ENCODE measurements at regions not wholly inside any gene's neighbourhood (a gene's known extent, or its start where the extent isn't known, plus 50 kb on each side); places are given as distances from the start of the nearest gene placed in this dataset.

DNA sequence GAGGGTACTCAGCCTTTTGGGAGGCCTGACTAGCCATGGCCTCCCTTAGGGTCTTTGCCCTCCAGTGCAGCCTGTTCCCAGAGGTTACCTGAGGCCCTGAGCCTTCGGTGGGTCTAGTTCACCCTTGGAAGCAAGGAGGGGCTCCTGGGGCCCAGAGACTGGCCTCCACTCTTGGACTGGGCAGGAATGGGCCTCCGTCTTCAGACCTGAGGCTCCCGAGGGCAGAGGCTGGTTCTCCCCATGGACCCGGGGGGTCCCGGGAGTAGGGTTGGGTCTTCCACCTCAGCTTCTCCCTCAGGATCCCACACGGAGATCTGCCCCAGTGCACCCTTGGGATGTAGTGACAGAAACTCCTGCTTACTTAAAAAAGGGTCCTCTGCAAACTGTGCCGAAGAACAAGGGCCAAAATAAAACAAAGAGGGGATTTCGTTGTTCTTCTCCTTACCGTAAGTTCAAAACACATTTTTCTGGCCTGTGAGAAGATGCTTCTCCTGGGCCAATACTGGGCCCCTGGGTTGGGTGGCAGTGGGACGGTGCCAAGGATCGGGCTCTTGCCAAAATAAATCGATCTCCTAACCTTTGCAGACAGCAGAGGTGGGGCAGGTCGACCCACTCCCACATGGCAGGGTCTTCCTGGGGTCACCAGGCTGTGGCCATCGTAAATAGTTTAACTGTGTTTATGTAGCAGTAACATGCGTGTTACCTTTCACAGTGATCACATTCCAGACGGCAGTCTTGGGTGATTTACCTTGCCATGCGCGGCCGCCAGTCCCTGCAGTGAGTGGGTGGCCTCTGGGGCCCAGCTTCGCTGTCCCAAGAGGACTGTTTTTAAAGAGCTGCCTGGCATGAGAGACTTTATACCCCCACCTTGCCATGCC, 151.8 kb downstream of the VEGFA start:
- ATAC-seq (no peak), DNase-seq (ENCODE audit: missing footprints) (no peak)
- intact Hi-C loops (cut with DNase I): no loop called here

DNA sequence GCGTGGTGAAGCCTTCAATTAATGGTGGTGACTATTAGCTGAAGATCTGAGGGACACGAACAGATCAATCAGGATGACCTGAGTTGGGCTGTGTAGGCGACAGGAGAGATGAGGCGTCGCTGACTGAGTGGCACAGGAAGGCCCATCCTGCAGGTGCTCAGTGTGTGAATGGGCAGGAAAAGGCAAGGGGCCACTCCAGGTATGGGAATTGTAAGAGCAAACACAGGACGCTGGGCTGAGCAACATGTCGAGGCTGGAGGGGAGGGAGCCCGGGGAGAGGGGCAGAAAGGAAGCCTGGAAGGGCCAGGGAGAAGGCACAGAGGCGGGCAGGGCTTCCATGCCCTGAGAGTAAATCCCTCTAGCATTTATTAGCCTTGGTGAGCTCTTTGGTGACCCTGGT, 151.0 kb downstream of the VEGFA start:
- no peak for ATAC-seq
- intact Hi-C loops (cut with DNase I): no loop called here
- DNase-seq (ENCODE audit: missing footprints): no peak

DNA sequence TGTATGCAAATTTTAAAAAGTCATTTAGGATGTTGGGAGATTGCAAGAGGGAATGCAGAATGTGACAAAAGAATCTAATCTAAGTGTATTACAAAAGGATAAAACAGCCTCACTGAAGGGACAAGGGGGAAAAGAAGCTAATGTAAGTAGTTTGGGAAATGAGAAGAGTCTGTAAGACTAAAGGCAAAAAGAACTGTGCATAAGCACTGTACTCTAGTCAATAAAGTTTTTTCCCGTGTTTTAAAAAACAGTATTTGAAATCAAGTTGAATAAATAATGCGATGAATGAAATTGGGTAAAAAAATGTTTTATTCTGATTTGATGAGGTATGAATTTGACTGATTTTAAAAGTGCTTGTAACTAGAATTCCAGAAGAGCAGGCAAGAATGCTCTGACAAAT, 149.8 kb downstream of the VEGFA start:
- DNase-seq (ENCODE audit: missing footprints): no peak
- no peak for ATAC-seq
- intact Hi-C loops (cut with DNase I): no loop called here

DNA sequence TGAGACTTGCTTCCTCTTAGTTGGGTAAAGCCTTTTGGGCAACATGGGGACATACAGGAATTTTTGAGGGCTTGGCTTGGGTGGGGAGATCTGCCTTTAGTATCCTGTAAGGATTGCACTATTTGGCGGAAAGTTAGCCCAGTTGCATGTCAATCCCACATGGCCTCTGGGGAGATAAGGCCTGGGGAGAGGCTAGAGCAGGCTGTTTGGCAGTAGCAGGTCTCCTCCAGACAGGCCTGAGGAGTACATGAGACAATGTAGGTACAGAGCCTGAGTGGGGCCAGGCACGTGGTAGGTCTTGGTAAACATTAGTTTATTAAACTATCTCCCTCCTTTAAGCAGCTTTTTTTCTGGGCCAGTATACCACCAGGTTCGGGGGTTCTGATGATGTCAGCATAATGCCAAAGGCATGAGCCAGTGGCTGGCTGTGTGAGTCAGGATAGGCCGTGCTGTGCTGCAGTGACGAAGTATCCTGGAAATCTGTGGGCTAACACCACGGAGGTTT, 147.9 kb downstream of the VEGFA start:
- DNase-seq (ENCODE audit: missing footprints): no peak
- no peak for ATAC-seq
- intact Hi-C loops (cut with DNase I): no loop called here

DNA sequence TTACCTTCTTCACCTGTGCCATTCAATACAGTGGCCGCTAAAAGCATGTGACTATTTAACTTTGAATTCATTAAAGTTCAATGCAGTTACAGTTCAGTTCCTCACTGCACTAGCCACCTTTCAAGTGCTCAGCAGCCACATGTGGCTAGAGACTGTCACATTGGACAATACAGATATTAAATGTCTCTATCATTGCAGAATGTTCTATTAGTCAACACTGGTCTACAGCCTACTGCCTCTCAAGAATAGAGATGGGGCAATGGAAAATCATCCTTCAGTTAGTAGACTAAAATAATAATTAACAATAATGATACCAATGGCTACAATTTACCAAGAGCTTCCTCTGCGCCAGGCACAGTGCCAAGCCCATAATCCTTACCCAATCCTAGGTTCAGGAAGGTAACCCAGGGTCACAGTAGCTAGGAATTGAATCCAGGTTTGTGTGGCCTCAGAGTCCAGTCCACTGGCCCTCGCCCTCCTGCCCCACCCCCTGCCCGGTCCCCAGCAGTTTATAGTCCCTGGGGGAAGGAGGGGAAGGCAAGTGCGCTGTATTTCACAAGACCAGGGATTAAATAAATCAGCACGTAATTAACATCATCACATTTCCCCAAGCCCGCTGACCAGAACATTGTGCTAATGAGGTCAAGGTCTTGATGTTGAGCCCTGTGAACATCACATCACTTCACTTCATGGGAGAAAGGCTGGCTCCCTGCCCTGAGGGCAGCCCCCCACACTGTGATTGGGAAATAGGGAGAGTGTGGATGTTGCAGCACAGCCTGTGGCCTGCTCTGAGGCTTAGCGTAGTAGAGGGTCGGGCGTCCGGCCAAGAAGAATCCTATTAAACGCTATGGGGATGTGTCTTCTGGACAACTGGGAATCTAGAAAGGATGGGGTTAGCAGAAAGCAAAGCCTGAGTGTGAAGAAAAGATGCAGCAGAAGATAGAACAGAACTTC, 147.2 kb downstream of the VEGFA start:
- intact Hi-C loops (cut with DNase I): no loop called here
- DNase-seq (ENCODE audit: missing footprints) (no peak), ATAC-seq (no peak)

DNA sequence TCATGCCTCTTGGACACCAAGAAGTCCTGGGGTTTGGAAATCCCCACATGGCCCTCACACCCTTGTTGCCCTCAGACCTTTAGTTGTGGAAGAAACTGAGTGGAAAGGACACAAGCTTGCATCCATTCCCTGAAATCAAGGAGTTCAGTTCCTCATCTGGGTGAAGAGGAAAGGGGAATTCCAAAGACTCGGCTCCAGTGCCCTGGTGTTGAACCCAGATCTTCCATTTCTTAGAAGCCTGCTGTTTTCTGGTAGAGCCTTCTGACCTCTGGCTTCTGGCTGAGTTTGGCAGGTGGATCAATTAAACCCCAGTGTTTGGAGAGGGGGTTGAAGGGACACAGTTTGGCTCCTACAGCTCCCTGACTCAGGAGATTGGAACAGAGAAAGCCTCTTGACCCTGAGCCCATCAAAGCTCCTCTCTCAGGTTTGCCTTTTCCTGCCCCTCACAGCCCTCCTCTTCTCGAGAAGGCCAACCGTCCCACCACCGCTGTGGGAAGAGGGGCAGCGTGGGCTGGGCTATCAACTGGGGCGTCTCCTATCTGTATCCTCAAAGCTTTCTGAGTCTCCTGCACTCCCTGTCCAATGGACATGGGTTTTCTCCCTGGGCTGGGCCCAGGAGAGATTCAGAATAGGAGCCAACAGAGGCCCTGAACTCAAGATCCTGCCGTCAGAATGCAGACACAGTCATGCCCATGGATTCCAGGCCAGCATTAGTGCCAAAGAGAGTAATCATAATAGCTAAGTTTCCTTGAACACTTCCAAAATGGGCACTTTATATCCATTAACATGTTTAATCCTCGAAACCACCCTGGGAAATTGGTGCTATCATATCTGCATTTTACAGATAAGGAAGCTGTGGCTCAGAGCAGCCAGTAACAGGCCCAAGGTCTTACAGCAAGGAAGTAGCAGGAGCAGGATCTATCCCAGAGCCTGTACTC, 146.2 kb downstream of the VEGFA start:
- ATAC-seq (no peak), DNase-seq (ENCODE audit: missing footprints) (no peak)
- intact Hi-C loops (cut with DNase I): no loop called here

DNA sequence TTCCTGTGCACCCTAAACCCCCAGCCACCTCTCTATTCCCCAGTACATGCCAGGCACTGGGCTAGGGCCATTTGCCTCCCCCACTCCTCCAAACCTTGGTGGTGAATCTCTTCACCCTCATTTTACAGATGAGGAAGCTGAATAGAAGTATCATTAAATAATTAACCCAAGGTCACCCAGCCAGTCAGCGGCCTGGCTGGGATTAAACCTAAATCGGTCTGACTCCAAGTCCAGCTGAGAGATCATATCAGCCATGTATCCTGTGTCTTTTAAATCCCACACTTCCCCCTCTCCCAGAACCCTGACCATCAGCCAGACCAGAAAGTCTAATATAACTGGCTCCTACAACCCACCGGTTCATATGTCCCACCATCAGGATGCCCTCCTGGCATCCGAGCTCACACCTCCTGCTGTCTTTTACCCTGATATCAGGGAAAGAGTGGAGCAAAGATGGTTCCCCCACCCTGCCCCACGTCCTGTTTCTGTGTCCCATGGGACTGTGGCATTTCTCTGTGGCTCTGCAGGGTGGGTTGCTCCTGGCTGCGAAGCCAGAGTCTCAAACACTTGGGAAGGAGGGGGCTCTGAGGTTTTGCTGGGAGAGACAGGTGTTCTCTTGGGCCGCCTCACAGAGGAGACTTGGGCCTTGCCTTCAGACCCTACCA, 145.3 kb downstream of the VEGFA start:
- no peak for ATAC-seq

DNA sequence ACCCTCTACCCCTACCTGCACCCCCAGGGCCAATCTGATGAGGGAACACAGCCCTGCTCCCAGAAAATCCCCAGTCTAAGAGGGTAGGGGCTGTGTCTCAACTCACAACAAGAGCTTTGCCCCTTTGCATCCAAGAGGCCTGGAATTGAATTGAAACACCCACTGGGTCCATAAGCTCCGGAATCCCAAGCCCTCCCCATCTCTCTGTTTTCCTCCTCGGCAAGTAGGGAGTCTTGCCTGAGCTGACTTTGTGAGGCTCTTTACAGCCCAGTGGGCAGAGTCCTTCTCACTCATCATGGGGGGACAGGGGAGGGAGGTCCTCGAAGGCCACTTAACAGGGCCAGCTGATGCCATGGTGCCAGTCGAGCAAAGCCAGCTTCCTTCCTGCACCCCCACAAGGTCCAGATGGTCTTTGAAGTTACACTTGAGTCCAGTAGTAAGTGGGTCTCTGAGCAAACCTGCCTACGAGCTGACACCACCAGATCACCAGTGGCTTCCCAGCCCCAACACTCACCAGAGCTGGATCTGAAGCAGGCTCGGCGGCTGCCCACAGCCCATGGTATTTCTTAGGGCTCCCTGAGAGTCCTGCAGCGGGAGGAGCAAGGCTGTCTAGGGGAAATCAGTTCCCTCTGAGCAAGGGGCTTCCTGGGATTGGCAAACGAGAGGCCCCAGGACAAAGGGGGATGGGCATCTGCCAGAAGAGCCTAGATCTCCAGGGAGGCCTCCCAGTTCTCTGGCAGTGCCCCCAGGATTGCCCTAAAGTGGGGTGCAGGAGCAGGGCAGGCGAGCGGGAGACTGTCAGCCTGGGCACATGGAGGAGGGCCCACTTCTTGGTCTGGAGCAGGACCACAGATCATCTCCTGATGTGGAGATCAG, 144.5 kb downstream of the VEGFA start:
- no peak for DNase-seq (ENCODE audit: missing footprints)
- intact Hi-C loops (cut with DNase I): no loop called here
- no peak for ATAC-seq

More for the DNA sequence above, 145.3 kb downstream of the VEGFA start:
- intact Hi-C loops (cut with DNase I): no loop called here
- DNase-seq (ENCODE audit: missing footprints): no peak

DNA sequence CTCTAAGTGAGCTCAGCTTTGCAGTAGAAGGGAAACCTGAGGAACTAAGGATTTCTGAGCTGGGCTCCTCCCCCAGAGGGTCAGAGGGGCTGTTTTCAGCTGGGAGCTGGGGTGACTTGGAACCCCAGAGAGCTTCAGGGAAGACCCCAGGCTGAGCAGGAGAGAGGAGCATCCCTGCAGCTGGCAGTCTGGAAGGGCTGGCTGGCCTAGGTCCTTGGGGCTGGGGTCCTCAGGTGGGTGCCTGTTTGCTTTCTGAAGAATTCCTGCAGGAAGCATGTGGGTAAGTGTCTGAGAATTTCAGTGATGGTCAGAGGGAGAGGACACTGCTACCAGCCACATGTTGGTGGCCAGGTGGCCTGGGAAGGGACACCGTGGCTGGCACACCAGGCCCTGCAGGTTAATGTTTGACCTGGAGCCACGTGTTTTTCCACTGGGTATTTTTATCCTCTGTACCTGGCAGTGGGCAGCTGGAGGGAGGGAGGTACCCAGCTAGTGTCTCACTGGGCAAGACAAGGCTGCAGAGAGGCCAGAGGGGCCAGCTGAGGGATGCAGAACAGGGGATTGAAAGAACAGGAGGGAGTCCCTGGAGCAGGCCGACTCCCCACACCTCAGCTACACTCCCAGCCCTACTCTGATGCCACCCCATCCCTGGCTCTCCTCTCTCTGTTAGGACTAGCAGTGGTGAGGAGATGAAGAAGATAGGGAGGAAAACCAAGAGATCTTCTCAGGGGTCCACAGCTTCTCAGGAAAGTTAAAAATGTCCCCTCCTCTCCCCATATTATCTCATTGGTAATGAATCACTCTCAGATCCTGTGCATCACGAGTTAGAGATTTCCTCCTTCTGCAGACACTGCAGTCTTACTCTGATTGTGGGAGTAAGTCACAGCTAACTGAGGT, 143.6 kb downstream of the VEGFA start:
- intact Hi-C loops (cut with DNase I): no loop called here
- DNase-seq (ENCODE audit: missing footprints): no peak
- no peak for ATAC-seq

DNA sequence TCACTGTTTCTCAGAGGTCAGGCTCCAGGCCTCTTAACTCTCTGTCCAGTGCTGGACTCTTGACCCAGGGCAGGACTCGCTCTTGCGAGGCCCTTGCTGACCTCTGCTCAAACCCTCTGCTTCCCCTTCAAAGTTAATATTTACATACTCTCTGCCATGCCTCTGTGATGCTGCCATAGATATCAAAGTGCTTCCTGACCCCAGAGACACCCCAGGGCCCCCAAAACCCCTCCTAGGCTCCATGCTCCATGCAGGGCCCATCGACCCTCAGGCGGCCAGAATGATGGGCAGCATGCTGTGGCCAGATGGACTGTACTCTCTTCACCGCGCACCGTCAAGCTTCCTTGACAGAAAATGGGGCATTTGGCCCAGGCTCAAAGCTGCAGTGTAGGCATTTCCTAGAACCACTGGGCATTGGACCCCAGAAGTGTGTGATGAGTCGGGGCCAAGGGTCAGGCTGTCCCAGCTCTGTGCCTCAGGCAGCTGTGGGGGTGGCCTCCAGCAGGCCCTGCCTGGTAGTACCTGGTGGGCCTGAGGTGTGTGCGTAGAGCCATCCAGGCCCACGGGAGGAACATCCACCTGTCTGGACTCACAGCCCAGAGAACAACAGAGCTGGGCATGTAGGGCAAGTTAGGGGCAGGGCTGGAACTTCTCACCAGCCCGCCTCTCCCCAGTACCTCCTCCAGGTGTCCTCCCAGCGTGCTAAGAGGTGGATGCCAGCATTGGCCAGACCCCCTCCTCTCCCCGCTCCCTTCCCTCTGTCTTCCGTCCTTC, 142.8 kb downstream of the VEGFA start:
- DNase-seq (ENCODE audit: missing footprints) (no peak), ATAC-seq (no peak)
- intact Hi-C loops (cut with DNase I): no loop called here

DNA sequence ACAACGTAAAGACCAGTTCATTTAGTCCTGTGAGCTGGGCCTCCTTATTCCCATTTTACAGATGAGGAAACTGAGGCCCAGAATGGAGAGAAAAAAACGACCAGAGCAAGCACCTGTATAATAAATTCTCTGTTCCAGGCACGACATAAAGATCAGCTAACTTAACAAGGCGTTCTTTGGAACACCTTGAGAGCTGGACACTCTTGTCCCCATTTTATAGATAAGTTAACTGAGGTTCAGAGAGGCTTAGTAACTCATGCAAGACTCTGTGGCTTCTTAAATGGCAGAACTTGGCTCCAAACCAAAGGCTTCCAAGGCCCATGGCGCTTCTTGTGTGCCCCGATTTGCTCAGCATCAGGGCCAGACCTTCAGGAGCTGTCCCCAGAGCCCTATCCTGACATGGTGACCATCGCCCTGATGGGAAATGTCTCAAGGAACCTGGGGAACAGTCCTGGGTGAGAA, 142.1 kb downstream of the VEGFA start:
- intact Hi-C loops (cut with DNase I): no loop called here

DNA sequence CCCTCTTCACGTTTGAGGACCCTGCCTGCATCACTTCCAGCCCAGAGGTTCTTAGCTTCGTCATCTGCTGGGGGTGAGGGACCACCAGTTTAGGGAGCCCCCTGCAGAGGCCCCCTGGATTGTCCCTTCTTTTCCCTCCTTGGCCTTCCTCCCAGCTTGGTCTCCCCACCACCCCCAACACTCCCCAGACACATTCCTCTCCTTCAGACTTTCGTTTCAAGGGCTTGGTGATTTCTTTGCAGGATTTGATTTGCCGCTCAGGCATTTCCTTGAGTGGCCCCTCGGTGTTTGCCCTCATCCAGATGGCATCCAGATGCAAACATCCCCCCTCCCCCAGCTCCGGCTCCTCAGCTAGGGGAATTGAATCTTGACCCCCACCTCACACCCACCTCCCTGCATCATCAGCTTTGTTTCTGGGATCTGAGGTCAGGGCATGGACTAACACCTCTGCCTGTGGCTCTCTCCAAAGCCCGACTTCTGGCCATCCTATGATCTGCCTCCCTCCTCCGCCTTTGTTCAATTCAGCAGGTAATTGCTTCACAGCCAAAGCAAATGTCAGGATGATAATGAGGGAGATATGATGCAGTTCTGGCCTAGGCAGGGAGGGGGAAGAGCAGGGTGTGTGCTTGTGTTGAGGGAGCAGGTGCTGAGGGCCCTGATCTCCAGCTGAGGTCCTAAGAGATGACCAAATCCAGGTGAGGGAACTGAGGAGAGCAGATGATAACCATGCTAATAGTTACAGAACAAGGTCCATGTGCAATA, 141.5 kb downstream of the VEGFA start:
- intact Hi-C loops (cut with DNase I): no loop called here
- ATAC-seq: no peak
- DNase-seq (ENCODE audit: missing footprints): no peak

More for the DNA sequence above, 142.1 kb downstream of the VEGFA start:
- no peak for DNase-seq (ENCODE audit: missing footprints)
- ATAC-seq: no peak

DNA sequence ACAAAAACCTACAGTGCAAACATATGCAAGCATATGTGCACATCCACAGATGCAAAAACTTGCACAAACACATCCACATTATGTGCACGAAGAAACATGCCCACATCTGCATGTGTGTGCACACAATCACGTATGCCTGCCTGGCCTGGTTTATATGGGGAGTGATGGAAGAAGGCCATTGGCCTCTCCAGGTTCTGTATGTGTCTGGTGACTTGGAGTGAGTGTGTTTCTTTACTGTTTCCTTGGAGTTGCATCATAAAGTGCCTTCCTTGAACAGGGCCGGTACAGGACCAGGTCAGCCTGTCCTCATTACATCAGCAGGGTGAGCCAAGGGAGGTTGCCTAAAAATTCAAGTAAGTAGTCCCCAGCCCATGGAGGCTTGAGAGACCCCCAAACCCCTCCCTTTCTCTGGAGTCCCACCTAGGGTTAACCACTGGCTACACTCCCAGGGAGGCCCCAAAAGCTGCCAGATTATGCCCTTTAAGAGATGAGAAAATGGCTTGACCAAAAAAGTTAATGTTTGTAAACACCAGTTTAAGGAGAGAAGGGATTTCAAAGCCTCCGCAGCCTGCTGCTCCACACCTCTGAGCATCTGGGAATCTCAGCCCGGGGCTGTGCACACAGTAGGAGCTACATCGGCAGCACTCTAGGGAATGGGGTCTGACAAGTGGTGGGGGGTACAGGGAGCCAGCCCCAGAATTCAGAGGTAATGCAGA, 140.8 kb downstream of the VEGFA start:
- intact Hi-C loops (cut with DNase I): no loop called here
- DNase-seq (ENCODE audit: missing footprints): no peak
- ATAC-seq: no peak

DNA sequence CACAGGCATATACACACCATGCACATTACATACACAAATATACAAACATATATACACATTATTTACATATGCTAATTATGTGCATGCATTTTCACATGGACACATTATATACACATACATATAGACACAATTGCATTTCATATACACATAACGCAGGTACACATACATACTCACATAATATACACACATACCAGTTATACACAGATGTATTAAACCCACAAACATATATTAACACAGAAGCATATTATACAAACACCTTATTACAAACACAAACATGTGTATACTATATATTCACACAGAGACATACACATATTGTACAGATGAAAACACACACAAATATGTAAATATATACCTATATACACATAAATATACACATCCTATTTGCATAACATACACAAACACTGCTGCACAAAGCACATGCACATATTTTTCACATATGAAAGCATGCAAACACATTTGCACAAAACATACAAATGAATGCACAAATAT, 140.2 kb downstream of the VEGFA start:
- ATAC-seq (no peak), DNase-seq (ENCODE audit: missing footprints) (no peak)
- intact Hi-C loops (cut with DNase I): no loop called here

Measured in Right ventricle myocardium inferior (tissue), 1 donor.